Upper lobe of left lung (tissue), 4 donors: ENCODE measurements at regions not wholly inside any gene's neighbourhood (a gene's known extent, or its start where the extent isn't known, plus 50 kb on each side); places are given as distances from the start of the nearest gene placed in this dataset.

Experiments used
- CTCF ChIP-seq, 6 experiments: fragments of 450-650 bp in 4 of 6; fragments of 200-600 bp in 2 of 6; sonication (generic) in 2 of 6; IDR thresholded peaks; one replicate each; pipeline ENCODE4 v1.5.1; 2016 to 2019; ENCODE audit warnings: antibody characterized with exemption in 6 of 6
- EP300 ChIP-seq, 4 donors: sonication (generic); formaldehyde crosslinking; IDR thresholded peaks; one replicate each; pipeline ENCODE4 v1.5.1; 2017; ENCODE audit warnings: antibody characterized with exemption in 4 of 4, control low read depth in 2 of 4
- POLR2A ChIP-seq, 4 donors: fragments of 450-650 bp; IDR thresholded peaks; one replicate each; pipeline ENCODE4 v1.5.1; 2016 to 2017; ENCODE audit warnings: antibody characterized with exemption in 4 of 4, mild to moderate bottlenecking in 2 of 4
- POLR2AphosphoS5 ChIP-seq, 2 donors: sonication (generic); formaldehyde crosslinking; IDR thresholded peaks; one replicate each; pipeline ENCODE4 v1.5.1; 2017; ENCODE audit warnings: antibody characterized with exemption in 2 of 2

- TF ChIP-seq POLR2AphosphoS5 (IDR thresholded peaks at IDR 0.05) (no peak), CTCF (IDR thresholded peaks at IDR 0.05) (no peak), POLR2A (IDR thresholded peaks at IDR 0.05) (no peak), EP300 (IDR thresholded peaks at IDR 0.05) (no peak)
Observed at GRCh38 chr5:125604104-125604503, 819.1 kb upstream of the GRAMD2B start.
